Midbrain (tissue), 1 donor: ENCODE measurements at regions not wholly inside any gene's neighbourhood (a gene's known extent, or its start where the extent isn't known, plus 50 kb on each side); places are given as distances from the start of the nearest gene placed in this dataset.

Source experiments
- DNase-seq: peaks from one replicate; lab custom pipeline; 2025; lab: John Stamatoyannopoulos, UW

- no peak for DNase-seq
These were observed 419.9 kb upstream of the ATP2B1 start for GRCh38 chr12:90128526-90128925.

GRCh38 chr12:90126125-90126524 lies 417.5 kb upstream of the ATP2B1 start:
- no peak for DNase-seq

GRCh38 chr12:90124914-90125313 lies 416.3 kb upstream of the ATP2B1 start:
- no peak for DNase-seq

- DNase-seq = no peak
These were observed 415.7 kb upstream of the ATP2B1 start for GRCh38 chr12:90124289-90124688.

GRCh38 chr12:90122681-90123080 lies 414.0 kb upstream of the ATP2B1 start:
- no peak for DNase-seq

GRCh38 chr12:90120627-90121026 lies 412.0 kb upstream of the ATP2B1 start:
- DNase-seq = no peak

GRCh38 chr12:90112666-90113065 lies 404.0 kb upstream of the ATP2B1 start:
- DNase-seq = no peak

- no peak for DNase-seq
These were observed 403.3 kb upstream of the ATP2B1 start for GRCh38 chr12:90111791-90112580.

GRCh38 chr12:90106568-90106967 lies 397.9 kb upstream of the ATP2B1 start:
- DNase-seq = no peak

GRCh38 chr12:90102957-90103652 lies 394.5 kb upstream of the ATP2B1 start:
- DNase-seq = no peak

GRCh38 chr12:90100579-90100978 lies 391.9 kb upstream of the ATP2B1 start:
- DNase-seq = no peak

GRCh38 chr12:90099288-90099687 lies 390.6 kb upstream of the ATP2B1 start:
- no peak for DNase-seq

- no peak for DNase-seq
These were observed 389.6 kb upstream of the ATP2B1 start for GRCh38 chr12:90098132-90098779.

GRCh38 chr12:90091809-90092208 lies 383.2 kb upstream of the ATP2B1 start:
- no peak for DNase-seq

- DNase-seq = no peak
These were observed 382.5 kb upstream of the ATP2B1 start for GRCh38 chr12:90090929-90091651.

GRCh38 chr12:90086281-90086680 lies 377.6 kb upstream of the ATP2B1 start:
- DNase-seq = no peak

GRCh38 chr12:90085494-90086274 lies 377.0 kb upstream of the ATP2B1 start:
- DNase-seq = no peak

GRCh38 chr12:90084018-90084417 lies 375.4 kb upstream of the ATP2B1 start:
- DNase-seq = no peak

- no peak for DNase-seq
These were observed 372.0 kb upstream of the ATP2B1 start for GRCh38 chr12:90080616-90081015.

- no peak for DNase-seq
These were observed 371.0 kb upstream of the ATP2B1 start for GRCh38 chr12:90079529-90080210.

GRCh38 chr12:90078344-90078743 lies 369.7 kb upstream of the ATP2B1 start:
- no peak for DNase-seq
